Fibroblast of skin of left quadriceps (primary cell): ENCODE measurements at regions not wholly inside any gene's neighbourhood (a gene's known extent, or its start where the extent isn't known, plus 50 kb on each side); places are given as distances from the start of the nearest gene placed in this dataset.
"Not testable (repeated sequence)": the region's sequence is repeated elsewhere in the genome, so short reads cannot be mapped to it uniquely, and the experiment has no call there.

Experiments
- DNase-seq, 2 experiments: peaks; one replicate each; pipeline ENCODE4 v3.0.0-alpha.2; 2013; ENCODE audit warnings: low read depth in 2 of 2

DNA sequence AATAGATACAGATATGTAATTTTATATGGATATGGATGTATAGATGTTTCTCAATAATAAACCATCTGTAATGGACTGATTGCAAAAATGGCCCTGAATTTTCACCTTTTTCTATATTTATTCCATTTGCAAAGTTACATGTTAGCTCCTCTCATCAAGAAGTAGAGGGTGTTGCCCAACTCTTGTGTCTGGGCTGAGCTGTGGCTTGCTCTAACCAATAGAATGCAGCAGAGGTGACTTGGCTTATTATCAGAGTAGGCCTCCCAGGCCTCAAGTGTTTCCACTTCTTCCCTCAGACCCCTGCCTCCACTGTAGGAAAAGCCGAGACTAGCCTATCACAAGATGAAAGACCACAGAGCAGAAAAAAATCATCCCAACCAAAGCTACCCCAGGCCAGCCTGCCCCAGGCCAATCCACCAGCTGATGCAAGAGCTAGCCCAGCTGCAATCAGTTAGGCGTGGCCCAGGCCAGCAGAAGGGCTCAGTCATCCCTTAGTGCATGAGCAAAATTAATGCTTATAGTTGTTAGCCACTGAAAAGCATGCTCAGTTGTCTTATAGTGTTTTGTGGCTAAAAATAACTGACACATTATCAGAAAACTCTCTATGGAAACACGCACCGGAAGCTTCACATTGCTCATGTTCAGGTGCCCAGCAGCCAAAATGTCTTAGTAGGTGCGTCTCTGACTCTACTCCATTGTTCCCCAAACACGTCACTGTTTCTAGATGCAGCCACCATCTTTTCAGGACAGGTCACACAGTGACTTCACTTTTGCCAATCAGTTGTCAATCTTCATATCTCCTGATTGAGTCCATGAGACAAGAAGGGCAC lies 464.0 kb downstream of the FBXO15 start:
- no peak for DNase-seq

DNA sequence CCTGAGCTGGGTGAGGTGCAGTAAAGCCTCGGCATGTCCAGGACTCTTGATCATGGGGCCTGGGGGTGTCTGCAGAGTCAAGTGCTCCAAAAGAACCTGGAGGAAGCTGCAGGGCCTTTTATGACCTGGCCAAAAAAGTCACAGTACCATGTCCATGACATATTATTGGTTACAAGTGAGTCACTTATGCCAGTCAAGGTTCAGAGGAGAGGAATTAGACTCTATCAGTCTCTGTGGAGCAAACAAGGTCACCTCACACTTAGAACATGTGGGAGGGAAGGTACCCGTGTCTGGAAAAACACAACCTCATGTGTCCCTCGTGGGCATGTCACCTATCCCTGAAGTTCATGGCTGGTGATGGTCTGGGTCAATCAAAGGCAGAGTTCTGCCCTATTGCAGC lies 465.7 kb downstream of the FBXO15 start:
- DNase-seq: no peak

DNA sequence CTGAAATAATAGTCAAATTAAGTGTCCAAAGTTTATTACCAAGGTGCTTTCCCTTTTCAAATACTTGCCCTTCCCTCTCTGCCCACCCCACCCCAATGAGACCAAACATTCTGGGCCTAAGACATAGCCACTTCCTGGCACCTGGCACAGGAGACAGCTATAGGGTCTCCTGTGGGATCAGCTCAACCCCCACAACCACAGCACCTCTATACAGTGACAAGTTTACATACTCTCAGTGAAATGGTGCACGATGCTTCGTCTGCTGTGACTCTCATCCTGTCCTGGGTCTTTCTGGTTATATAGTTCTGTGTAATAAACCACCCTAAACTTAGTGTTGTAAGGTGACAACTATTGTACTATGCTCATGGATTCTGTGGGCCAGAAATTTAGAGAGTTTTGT lies 466.2 kb downstream of the FBXO15 start:
- DNase-seq: no peak

- DNase-seq: no peak
Observed at GRCh38 chr18:73679941-73680712, 467.5 kb downstream of the FBXO15 start.

DNA sequence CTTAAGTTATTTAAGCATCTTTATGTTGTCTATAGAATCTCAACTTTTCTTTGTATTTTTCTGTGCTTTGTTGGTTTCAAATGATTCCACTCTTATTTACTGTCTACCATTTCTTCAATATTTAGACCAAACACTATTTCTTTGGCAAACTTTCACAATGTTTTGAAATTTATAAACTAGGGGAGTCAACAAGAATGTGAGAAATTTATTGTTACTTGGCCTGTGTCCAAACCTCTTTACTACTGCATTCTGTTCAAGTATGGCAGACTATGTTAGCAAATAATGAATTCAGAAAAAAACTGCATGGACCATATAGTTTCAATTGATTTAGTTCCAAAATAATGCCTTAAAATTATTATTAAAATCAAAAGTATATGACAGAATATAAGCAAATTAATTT lies 470.2 kb downstream of the FBXO15 start:
- DNase-seq: peak in 1 of 2 experiments; percentile 18

- no peak for DNase-seq
Observed at GRCh38 chr18:73674125-73674865, 473.3 kb downstream of the FBXO15 start.

- DNase-seq: not testable (repeated sequence)
Observed at GRCh38 chr18:73671480-73671879, 476.2 kb downstream of the FBXO15 start.

GRCh38 chr18:73670524-73670923 lies 477.1 kb downstream of the FBXO15 start:
- no peak for DNase-seq

DNA sequence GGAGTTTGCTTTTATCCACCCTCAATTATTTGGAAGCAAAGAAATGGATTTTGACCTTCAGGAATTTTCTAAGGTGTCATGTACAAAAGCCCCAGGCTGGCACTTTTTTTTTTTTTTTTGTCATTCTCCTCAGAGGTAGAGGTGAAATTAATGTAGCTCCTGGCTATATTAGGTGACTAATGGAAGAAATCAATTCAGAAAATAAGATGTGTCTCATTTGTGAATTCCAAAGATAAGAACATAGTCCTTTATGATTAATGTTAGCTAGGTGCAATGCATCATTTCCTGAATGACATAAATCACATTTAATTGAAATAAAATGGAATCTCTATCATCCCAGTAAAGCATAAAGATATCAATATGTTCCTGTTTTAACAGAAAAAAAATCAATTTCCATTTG lies 477.6 kb downstream of the FBXO15 start:
- no peak for DNase-seq

DNA sequence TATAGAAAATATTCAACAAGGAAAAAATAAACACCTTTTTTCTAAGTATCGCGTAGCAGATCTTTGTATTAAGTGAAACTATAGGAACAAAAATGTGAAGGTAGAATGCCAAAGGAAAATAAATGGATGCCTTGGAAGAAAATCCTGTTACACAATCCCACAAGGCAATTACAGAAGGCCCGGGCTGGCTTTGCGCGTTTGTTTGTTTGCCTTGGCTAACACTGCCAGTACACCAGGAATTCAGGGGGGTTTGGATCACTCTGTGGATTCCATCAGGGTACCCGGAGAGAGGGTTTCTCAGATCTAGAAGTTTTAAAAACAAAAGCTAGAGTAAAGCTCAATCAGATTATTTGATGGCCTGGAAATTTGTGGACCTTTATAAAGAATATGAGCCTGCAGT lies 478.3 kb downstream of the FBXO15 start:
- no peak for DNase-seq

DNA sequence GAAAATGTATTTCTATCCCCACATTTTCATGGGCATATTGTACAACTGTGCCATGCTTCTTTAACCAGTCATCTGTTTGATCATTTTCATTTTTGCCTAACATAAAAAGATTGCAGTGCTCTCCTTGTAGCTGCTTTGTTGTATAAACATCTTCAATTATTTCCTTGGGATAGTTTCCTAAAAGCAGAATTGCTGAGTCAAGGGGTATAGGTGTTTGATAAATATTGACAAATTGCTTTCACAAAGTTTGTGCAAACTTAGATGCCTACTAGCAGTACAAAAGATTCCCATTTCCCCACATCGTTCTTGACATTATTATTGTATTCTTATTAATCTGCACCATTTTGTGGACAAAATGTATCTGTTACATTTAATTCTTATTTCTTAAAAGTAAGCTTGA lies 479.6 kb downstream of the FBXO15 start:
- no peak for DNase-seq

DNA sequence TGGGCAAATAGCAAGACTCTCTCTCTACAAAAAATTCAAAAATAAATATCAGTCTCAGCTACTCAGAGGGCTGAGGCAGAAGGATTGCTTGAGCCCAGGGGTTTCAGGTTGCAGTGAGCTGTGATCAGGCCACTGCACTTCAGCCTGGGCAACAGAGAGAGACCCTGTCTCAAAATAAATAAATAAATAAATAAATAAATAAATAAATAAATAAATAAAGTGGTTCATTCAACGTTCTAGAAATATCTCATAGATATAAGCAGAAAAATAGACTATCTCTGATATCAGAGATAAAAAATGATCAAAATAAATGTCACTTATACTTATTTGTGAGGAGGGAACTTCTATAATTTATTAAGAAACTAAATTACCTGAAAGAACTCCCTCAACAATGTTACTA lies 480.9 kb downstream of the FBXO15 start:
- no peak for DNase-seq

DNA sequence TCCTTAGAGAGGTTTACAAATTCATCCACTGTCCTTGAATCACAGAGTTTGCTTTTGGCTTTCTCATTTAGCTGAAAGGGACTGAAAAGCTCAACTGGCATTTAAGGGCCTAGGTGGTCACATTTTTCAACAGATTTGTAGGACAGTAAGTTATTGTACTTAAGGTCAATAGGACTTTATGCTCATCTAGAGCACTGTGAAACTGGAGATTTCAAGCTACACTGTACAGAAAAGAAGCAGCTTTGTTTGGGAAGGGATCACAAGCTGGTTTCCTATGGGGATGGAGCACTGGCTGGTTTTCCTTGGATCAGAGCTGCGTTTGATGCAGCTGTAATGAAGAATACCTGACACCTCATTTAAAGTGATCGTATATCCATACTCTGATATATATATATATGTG lies 482.7 kb downstream of the FBXO15 start:
- DNase-seq: no peak

- no peak for DNase-seq
Observed at GRCh38 chr18:73663581-73663980, 484.1 kb downstream of the FBXO15 start.

- no peak for DNase-seq
Observed at GRCh38 chr18:73662421-73662820, 485.2 kb downstream of the FBXO15 start.

DNA sequence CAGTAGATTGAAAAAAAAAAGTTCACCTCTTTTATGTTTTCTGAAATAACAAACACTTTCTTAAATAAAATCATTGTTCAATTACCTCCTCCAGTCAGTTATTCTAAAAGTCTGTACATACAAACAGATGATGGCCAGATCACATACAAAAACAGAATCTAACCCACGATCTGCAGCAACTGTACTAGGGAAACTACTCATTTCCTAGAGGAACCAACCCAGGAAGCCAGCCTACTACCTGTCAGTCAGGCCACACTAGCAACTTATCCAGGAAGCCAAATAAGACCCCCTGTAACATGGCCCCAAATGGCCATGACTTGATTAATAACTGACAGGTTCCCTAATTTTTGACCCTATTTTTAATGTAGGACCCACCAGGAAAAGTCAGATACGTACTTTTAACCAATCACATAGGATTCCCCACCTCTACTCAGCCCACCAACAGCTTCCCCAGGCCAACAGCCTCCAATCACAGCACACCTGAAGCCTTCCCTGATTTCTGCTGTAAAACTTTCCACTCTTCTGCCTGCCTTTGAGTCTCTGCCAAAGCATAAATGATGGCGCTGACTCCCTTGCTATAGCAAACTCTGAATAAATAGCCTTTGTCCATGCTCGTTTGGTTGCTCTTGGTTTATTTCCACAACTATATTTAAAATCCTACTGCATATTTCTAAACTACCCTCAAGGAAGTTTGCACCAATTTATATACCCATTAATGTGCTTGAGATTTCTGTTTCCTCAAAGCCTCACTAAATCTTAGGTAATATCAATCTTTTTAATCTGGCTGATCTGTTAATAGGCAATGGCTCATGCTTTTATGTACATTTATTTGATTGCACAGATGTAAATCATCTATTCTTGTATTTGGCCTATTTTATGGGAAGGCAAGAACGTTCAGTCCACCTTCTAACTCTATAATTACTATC lies 486.4 kb downstream of the FBXO15 start:
- DNase-seq: no peak

GRCh38 chr18:73656691-73657090 lies 490.9 kb downstream of the FBXO15 start:
- DNase-seq: no peak

GRCh38 chr18:73653827-73654226 lies 493.8 kb downstream of the FBXO15 start:
- DNase-seq: no peak

DNA sequence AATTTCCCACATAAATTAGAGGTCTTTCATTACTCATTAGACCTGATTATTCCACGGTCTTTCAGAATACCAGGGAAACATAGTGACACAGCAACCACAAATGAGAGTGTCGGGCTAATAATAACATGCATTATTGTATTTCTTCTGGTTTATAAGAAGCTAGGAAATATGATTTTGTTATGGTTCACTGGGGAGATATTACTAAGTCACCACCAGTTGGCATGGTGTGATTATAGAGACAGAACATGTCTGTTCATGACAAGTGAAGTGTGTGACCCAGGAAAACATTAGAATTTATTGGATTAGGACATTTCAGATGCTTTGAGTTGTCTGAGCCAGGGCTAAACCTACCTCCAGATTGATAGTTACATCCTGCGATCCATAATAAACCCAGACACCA lies 494.4 kb downstream of the FBXO15 start:
- DNase-seq: no peak

DNA sequence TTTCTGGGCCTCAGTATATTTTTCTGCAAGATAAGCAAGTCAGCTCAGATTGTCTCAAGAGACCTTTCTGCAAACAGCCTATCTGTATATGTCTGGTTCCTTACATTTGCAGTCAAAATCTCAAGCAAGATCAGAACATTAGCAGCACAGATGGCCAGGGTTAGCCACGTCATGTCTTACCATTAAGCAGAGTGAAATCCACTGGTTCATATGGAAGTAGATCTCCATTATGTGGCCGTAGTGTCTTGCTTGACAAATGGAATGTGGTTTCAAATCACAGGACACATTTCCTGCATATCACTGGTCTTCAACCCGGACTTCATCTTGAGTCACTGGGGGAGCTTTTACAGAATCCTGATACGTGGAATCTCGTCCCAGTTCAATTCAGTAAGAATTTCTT lies 500.2 kb downstream of the FBXO15 start:
- DNase-seq: no peak

- DNase-seq: no peak
Observed at GRCh38 chr18:73646772-73647171, 500.9 kb downstream of the FBXO15 start.
